SK-N-SH (cell line): ENCODE measurements at regions not wholly inside any gene's neighbourhood (a gene's known extent, or its start where the extent isn't known, plus 50 kb on each side); places are given as distances from the start of the nearest gene placed in this dataset.

Experiments used
- CTCF ChIA-PET: fragments of 300-600, 350-600 bp; formaldehyde crosslinking; extraction: SDS; loops from one replicate; lab custom pipeline; 2021; lab: Yijun Ruan, JAX
- POLR2A ChIA-PET: fragments of 350-600 bp; sonication (Branson Sonifier 250); formaldehyde crosslinking; extraction: SDS; loops from one replicate; lab custom pipeline; 2020; ENCODE audit warnings: antibody characterized with exemption, inconsistent platforms; lab: Yijun Ruan, JAX
- DNase-seq: peaks from one replicate; pipeline ENCODE4 v3.0.0; 2012
- H2AFZ ChIP-seq: fragments of 200-600 bp; sonication (generic); 2 replicates; pipeline ENCODE4 v1.8.1; 2016; ENCODE audit warnings: antibody characterized with exemption, mild to moderate bottlenecking, low read depth
- H3F3A ChIP-seq: fragments of 200-600 bp; sonication (generic); replicated peaks from 2 replicates; pipeline ENCODE3; 2016; ENCODE audit warnings: antibody characterized with exemption, mild to moderate bottlenecking; ENCODE audit not compliant: insufficient read depth
- H3K27ac ChIP-seq, 2 experiments: fragments of 200-500 bp in 1 of 2; fragments of 200-600 bp in 1 of 2; sonication (Bioruptor generic) in 1 of 2; sonication (generic), shearing (Covaris generic) in 1 of 2; 2 replicates each; pipeline versions ENCODE4 v1.5.1 to v1.6.1; 2014 to 2016; ENCODE audit warnings: low read depth in 2 of 2, inconsistent platforms in 1 of 2, low read length in 1 of 2, mild to moderate bottlenecking in 1 of 2, mixed read lengths in 1 of 2
- H3K27me3 ChIP-seq: fragments of 200-600 bp; sonication (generic), shearing (Covaris generic); 2 replicates; pipeline ENCODE4 v1.6.1; 2016; ENCODE audit warnings: mixed run types; ENCODE audit not compliant: insufficient read depth
- H3K36me3 ChIP-seq, 2 experiments: fragments of 200-500 bp in 1 of 2; fragments of 200-600 bp in 1 of 2; sonication (Bioruptor generic) in 1 of 2; sonication (generic) in 1 of 2; replicated peaks in 1 of 2; 2 replicates each; pipeline versions ENCODE3 to v1.5.1; 2014 to 2016; ENCODE audit warnings: low read length in 1 of 2, mild to moderate bottlenecking in 1 of 2; ENCODE audit not compliant: insufficient read depth in 2 of 2, control insufficient read depth in 1 of 2
- H3K4me1 ChIP-seq, 2 experiments: fragments of 200-500 bp in 1 of 2; fragments of 200-600 bp in 1 of 2; sonication (Bioruptor generic) in 1 of 2; sonication (generic), shearing (Covaris generic) in 1 of 2; 2 replicates each; pipeline versions ENCODE4 v1.5.1 to v1.6.1; 2014 to 2016; ENCODE audit warnings: low read depth in 1 of 2, low read length in 1 of 2, mixed run types in 1 of 2; ENCODE audit not compliant: insufficient read depth in 2 of 2, control insufficient read depth in 1 of 2
- H3K4me2 ChIP-seq: fragments of 200-600 bp; sonication (generic), shearing (Covaris generic); 2 replicates; pipeline ENCODE4 v1.6.1; 2017; ENCODE audit warnings: mixed run types
- H3K4me3 ChIP-seq, 2 experiments: fragments of 200-500 bp in 1 of 2; fragments of 200-600 bp in 1 of 2; sonication (Bioruptor generic) in 1 of 2; sonication (generic), shearing (Covaris generic) in 1 of 2; 2 replicates each; pipeline versions ENCODE4 v1.5.1 to v1.8.1; 2014 to 2016; ENCODE audit warnings: low read depth in 2 of 2, inconsistent platforms in 1 of 2, low read length in 1 of 2, mild to moderate bottlenecking in 1 of 2, mixed read lengths in 1 of 2, moderate library complexity in 1 of 2
- H3K79me2 ChIP-seq: fragments of 200-600 bp; sonication (generic); 2 replicates; pipeline ENCODE4 v1.8.1; 2017; ENCODE audit warnings: mild to moderate bottlenecking; ENCODE audit not compliant: insufficient read depth
- H3K9ac ChIP-seq: fragments of 200-600 bp; sonication (generic); 2 replicates; pipeline ENCODE4 v1.6.1; 2017; ENCODE audit warnings: mixed run types
- H3K9me2 ChIP-seq: fragments of 200-600 bp; sonication (generic); 2 replicates; pipeline ENCODE4 v1.6.1; 2017; ENCODE audit warnings: mixed run types
- H3K9me3 ChIP-seq: fragments of 200-600 bp; sonication (generic); 2 replicates; pipeline ENCODE4 v1.6.1; 2017; ENCODE audit warnings: mixed run types, mild to moderate bottlenecking, moderate library complexity
- H4K20me1 ChIP-seq: fragments of 200-600 bp; sonication (generic); 2 replicates; pipeline ENCODE4 v1.6.1; 2017; ENCODE audit warnings: mild to moderate bottlenecking, mixed run types; ENCODE audit not compliant: insufficient read depth
- CHD2 ChIP-seq: fragments of 150-350 bp; IDR thresholded peaks from 2 replicates; pipeline ENCODE4 v1.6.1; 2018; ENCODE audit warnings: low read length; ENCODE audit not compliant: partially characterized antibody
- ELF1 ChIP-seq: IDR thresholded peaks from 2 replicates; pipeline ENCODE4 v1.4.0; 2012
- EP300 ChIP-seq, 2 experiments: IDR thresholded peaks; 2 replicates each; pipeline versions ENCODE4 v1.4.0 to v1.6.1; 2012; ENCODE audit warnings: borderline replicate concordance in 1 of 2, low read depth in 1 of 2, low read length in 1 of 2
- FOSL2 ChIP-seq: IDR thresholded peaks from 2 replicates; pipeline ENCODE4 v1.4.0; 2012; ENCODE audit warnings: low read depth, mild to moderate bottlenecking, moderate library complexity, borderline replicate concordance
- FOXJ3 ChIP-seq: sonication (generic); formaldehyde crosslinking; IDR thresholded peaks from 2 replicates; pipeline ENCODE4 v1.5.1; 2020; ENCODE audit warnings: mild to moderate bottlenecking, missing genetic modification reagents
- FOXM1 ChIP-seq: IDR thresholded peaks from 2 replicates; pipeline ENCODE4 v1.4.0; 2012; ENCODE audit warnings: low read depth, mild to moderate bottlenecking
- MAX ChIP-seq: IDR thresholded peaks from 2 replicates; pipeline ENCODE4 v1.4.0; 2012; ENCODE audit warnings: low read depth
- MEF2A ChIP-seq: IDR thresholded peaks from 2 replicates; pipeline ENCODE4 v1.4.0; 2012; ENCODE audit warnings: low read depth, borderline replicate concordance
- MXI1 ChIP-seq: IDR thresholded peaks from 2 replicates; pipeline ENCODE4 v1.6.1; 2012; ENCODE audit warnings: mild to moderate bottlenecking, low read depth, low read length, improper control_type of control experiment
- PBX3 ChIP-seq: IDR thresholded peaks from 2 replicates; pipeline ENCODE4; 2012
- POLR2AphosphoS5 ChIP-seq: IDR thresholded peaks from 2 replicates; pipeline ENCODE4 v1.6.1; 2012; ENCODE audit warnings: low read depth, low read length
- RAD21 ChIP-seq: IDR thresholded peaks from 2 replicates; pipeline ENCODE4 v1.6.1; 2012; ENCODE audit warnings: mild to moderate bottlenecking, low read length
- SIN3A ChIP-seq: IDR thresholded peaks from 2 replicates; pipeline ENCODE4 v1.6.1; 2012; ENCODE audit warnings: low read depth, mild to moderate bottlenecking, low read length, moderate library complexity, borderline replicate concordance
- SMC3 ChIP-seq: IDR thresholded peaks from 2 replicates; pipeline ENCODE4 v1.6.1; 2012; ENCODE audit warnings: low read depth, low read length, improper control_type of control experiment
- YY1 ChIP-seq: IDR thresholded peaks from 2 replicates; pipeline ENCODE4 v1.4.0; 2012; ENCODE audit warnings: low read depth, mild to moderate bottlenecking
- WGBS: methylation state at CpG from one replicate; pipeline ENCODE4 v1.1.6; 2017; ENCODE audit warnings: low lambda C conversion rate; 5-methylcytosine and 5-hydroxymethylcytosine counted together

- ChIA-PET CTCF (interaction anchor here (0.6 kb wide), 1 partner anchor 13 kb away, joined by 3 read pairs; no protein-coding TSS in a partner anchor), POLR2A (no interaction called here)
- H3K79me2 ChIP-seq: no peaks in the 10 kb centered on the region
- no peak overlapping the region for H3K27ac ChIP-seq
- no peaks in the 10 kb centered on the region for H3K9me2 ChIP-seq
- H3K4me3 ChIP-seq: no peak overlapping the region
- H3K9me3 ChIP-seq: no peaks in the 10 kb centered on the region
- no peak for TF ChIP-seq CHD2
- TF ChIP-seq FOXJ3 (CRISPR knock-in tag): no peak
- TF ChIP-seq SIN3A: no peak
- TF ChIP-seq EP300 (IDR thresholded peaks at IDR 0.05; ENCODE audit: borderline replicate concordance in 1 of 2, low read depth in 1 of 2, low read length in 1 of 2): no peak
- TF ChIP-seq ELF1: no peak
- no peak for TF ChIP-seq YY1
- no peaks in the 10 kb centered on the region for H3K27me3 ChIP-seq
- WGBS: 24% methylated on average over 6 of the region's 6 CpGs
- no peak overlapping the region for H3K4me2 ChIP-seq
- DNase-seq: no peak
- no peaks in the 10 kb centered on the region for H4K20me1 ChIP-seq
- no peaks in the 10 kb centered on the region for H3K36me3 ChIP-seq
- H3K9ac ChIP-seq: no peak overlapping the region
- H3K4me1 ChIP-seq: no peaks in the 10 kb centered on the region
- H2AFZ ChIP-seq: no peak overlapping the region
- H3F3A ChIP-seq: no peaks in the 10 kb centered on the region
Observed at GRCh38 chr3:135779590-135780235, 185.8 kb upstream of the PPP2R3A start.

- no peak overlapping the region for H3K9ac ChIP-seq
- H3K4me2 ChIP-seq: no peak overlapping the region
- TF ChIP-seq FOXM1: no peak
- no peak for TF ChIP-seq MXI1
- TF ChIP-seq SIN3A: no peak
- no peak for TF ChIP-seq FOSL2
- TF ChIP-seq POLR2AphosphoS5: no peak
- TF ChIP-seq MEF2A: no peak
- TF ChIP-seq MAX: no peak
- no peak for TF ChIP-seq SMC3
- no peak for TF ChIP-seq PBX3
- TF ChIP-seq YY1: no peak
- no peak for TF ChIP-seq RAD21
- TF ChIP-seq, all 33 proteins: peak for 0
- H3K79me2 ChIP-seq: no peaks in the 10 kb centered on the region
- no peaks in the 10 kb centered on the region for H3K4me1 ChIP-seq
- no peak overlapping the region for H3K27ac ChIP-seq
- H3K9me2 ChIP-seq: no peaks in the 10 kb centered on the region
- no peak for DNase-seq
- H3K4me3 ChIP-seq: no peak overlapping the region
- H3F3A ChIP-seq: no peaks in the 10 kb centered on the region
- H3K27me3 ChIP-seq: no peaks in the 10 kb centered on the region
- H3K9me3 ChIP-seq: no peaks in the 10 kb centered on the region
- CTCF ChIA-PET: interaction anchor here (1.2 kb wide), 1 partner anchor 44 kb away, joined by 3 read pairs; no protein-coding TSS in a partner anchor
- POLR2A ChIA-PET: interaction anchor here (0.7 kb wide), 1 partner anchor 95 kb away, joined by 3 read pairs; no protein-coding TSS in a partner anchor
- no peaks in the 10 kb centered on the region for H4K20me1 ChIP-seq
- WGBS: 24% methylated on average over 3 of the region's 3 CpGs
- H2AFZ ChIP-seq: no peak overlapping the region
- no peaks in the 10 kb centered on the region for H3K36me3 ChIP-seq
Observed at GRCh38 chr3:135781026-135781815, 184.3 kb upstream of the PPP2R3A start.
